Hematopoietic multipotent progenitor cell treated with erythropoietin and hydrocortisone succinate and interleukin-3 and kit ligand, for 17 days (in vitro differentiated cells): ENCODE measurements at regions not wholly inside any gene's neighbourhood (a gene's known extent, or its start where the extent isn't known, plus 50 kb on each side); places are given as distances from the start of the nearest gene placed in this dataset.
"Not testable (repeated sequence)": the region's sequence is repeated elsewhere in the genome, so short reads cannot be mapped to it uniquely, and the experiment has no call there.

Source experiments
- DNase-seq: peaks from one replicate; pipeline ENCODE4 v3.0.0-alpha.2; 2015; ENCODE audit warnings: low spot score

GRCh38 chr14:82720431-82720830 lies 1186.8 kb upstream of the SEL1L start:
- DNase-seq, result no peak

GRCh38 chr14:82720946-82721345 lies 1187.3 kb upstream of the SEL1L start:
- DNase-seq, result no peak

DNA sequence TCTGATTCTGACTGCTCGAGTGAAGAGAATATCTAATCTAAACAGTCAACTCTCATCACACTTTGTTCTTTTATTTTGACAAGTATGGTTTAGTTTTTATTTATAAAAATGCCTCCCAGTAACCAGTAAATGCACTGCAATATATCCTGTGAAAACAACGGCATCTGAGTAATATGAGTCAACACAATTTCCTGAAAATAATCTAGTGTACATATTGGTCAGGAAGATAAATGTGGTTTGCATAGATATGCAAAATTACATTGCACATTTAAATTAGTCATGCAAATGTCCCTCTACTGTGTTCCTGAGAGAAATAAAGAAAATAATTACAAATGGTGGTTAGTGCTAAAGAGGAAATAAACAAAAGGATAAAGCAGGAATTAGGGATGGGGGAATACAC lies 1190.7 kb upstream of the SEL1L start:
- no peak for DNase-seq

DNA sequence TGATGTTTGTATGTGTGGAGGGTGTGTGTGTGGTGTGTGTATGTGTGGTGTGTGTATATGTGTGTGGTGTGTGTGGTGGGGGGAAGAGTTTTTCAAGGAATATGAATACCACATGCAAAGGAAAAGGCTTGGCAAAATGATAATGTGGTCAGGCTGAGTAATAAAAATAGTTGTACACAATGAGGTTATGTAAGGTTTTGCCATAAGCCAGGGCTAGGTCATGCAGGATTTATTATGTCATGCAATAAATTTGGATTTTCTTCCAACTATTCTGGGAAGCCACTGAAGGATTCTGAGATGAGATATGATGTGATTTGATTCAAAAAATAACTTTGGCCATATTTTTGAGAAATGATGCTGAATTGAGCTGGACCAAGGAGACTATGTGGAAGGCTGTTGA lies 1191.6 kb upstream of the SEL1L start:
- no peak for DNase-seq

- no peak for DNase-seq
Observed at GRCh38 chr14:82731526-82731925, 1197.9 kb upstream of the SEL1L start.

- DNase-seq, result no peak
Observed at GRCh38 chr14:82740547-82740946, 1206.9 kb upstream of the SEL1L start.

DNA sequence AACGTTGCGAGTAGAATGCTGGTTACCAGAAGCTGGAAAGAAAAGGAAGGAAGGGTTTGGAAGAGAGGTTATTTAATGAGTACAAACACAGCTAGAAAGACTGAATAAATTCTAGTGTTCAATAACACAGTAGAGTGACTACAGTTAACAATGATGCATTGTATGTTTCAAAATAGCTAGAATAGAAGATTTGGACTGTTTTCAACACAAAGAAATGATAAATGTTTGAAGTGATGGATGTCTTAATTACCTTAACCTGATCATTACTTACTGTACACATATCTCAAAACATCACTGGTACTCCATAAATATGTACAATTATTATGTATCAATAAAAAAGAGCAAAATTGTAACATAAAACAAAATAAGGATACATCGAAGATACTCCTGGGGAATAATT lies 1221.8 kb upstream of the SEL1L start:
- no peak for DNase-seq

DNA sequence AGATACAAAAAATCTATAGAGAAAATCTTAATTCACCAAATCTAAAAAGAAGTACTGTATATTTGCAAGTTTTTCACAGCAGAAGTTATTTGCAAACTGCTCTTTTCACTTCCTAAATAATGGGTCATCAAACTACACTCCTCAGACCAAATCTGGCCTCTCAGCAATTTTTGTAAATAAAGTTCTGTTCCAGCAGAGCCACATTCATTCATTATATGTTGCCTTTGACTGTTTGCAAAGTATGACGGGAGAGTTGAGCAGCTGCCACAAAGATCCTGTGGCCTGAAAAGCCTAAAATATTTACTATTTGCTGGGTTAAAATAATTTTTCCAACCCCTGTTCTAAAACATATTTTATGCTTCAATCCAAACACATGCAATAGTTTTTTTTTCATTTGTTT lies 1222.3 kb upstream of the SEL1L start:
- DNase-seq, result no peak

DNA sequence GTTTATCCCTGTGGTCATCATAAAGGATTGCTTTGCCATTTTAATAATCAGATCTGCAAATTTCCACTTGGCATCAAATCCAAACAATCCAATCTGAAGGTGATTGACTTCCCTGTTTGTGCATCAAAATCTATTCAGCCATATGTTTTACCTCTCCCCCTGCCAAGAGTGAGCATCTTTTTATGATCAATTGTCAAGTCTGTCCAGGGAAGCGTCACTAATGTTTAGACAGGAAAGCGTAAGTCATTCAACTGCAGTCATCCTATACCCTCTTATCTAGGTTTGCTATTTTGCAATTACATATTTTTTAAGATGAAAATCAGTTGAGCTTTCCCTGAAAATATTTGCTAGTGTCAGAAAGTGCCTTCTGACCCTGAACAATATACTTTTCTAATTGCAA lies 1224.1 kb upstream of the SEL1L start:
- DNase-seq, result no peak

DNA sequence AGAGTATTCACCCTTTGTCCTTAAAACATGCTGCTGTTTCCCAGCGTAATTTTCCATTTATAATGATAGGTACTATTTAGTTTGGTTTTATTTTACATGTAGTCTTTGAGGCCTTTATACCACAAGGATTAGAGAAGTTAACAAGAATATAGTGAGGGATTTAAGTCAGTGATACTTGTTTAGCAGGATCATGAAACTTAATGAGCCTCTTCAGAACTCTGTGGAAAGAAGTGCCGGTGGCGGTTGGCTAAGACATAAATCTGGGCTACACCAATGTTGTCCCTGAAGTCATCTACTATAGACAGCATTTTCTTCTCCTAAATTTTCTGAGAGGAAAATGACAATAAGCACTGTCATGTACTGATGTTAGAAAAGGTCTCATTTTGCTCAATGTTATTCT lies 1226.0 kb upstream of the SEL1L start:
- no peak for DNase-seq

DNA sequence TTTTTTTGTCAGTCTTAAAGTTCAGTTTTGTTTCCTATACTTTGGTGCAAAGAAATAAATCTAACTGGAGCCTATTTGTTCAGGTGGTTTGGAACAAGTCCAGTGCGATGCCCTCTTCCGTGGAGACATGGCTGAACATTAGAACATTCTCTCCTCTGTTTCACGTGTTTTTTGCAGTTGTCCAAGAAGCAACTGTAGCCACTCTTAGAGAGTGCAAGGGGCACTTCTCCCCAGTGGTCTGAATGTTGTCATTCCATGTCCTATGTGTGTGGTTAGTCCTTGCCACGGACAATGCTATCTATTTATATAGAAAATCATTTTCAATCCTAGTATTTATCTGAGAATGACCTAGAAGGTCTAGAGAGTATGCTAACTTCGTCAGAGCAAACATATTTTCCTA lies 1232.5 kb upstream of the SEL1L start:
- DNase-seq, result no peak

- no peak for DNase-seq
Observed at GRCh38 chr14:82766996-82767395, 1233.3 kb upstream of the SEL1L start.

GRCh38 chr14:82776958-82777357 lies 1243.3 kb upstream of the SEL1L start:
- no peak for DNase-seq

DNA sequence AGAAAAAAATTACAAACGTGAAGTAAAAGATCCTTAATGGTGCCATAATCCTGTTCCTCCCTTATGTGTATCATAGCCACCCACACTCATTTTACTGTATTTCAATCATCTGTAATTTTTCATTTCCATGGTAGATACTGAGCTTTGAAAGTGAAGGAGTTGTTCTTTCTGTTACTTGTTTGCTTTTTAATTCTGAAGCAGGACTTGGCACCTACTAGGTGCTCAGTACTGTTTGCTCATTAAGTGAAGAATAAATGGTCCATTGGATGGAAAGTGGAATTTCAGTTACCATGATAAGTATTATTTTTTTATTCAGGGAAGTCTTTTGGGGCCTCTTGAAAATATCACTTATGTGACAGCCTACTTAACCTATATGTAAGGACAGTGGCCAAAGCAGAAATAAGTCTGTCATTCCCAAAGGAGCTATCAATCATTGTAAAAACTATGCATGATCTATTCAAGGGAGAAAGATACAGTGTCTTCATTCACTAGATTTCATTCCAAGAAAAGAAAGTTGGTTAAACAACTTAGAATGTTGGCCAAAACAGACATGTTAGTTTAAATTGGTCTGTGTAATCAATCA lies 1244.4 kb upstream of the SEL1L start:
- DNase-seq, result no peak

DNA sequence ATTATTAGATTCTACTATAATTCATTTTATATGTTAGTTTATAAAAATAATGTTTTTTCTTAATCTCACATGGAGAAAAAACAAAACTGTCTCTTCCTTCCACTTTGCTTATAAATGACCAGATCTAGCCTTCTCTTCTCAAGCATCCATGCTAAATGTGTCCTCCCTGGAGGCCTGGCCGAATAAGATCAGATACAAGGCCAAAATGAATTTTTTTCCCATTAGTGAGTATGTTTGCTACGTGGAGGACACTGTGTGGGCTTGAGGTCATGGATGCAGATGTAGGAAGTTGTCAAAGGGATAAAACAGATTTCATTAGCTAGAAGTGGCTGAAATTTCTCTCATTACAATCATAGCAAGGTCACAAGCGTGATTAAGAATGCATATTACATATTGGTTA lies 1244.9 kb upstream of the SEL1L start:
- DNase-seq, result no peak

DNA sequence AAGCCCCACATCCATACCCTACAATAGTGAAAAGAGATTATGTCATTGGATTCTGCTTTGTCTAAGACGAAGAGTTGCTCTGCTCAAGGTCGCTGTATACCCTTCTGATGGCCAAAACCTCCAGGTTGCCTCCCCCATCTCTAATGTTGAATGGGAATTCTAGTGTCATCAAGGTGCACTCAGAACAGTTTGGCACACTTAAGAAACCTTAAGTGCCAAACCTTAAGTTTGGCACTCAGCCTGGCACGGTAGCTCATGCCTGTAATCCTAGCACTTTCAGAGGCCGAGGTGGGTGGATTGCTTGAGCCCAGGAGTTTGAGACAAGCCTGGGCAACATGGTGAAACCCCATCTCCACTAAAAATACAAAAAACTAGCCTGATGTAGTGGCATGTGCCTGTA lies 1245.6 kb upstream of the SEL1L start:
- DNase-seq, result no peak

- DNase-seq, result no peak
Observed at GRCh38 chr14:82785756-82786482, 1252.3 kb upstream of the SEL1L start.

GRCh38 chr14:82786483-82786880 lies 1252.8 kb upstream of the SEL1L start:
- no peak for DNase-seq

GRCh38 chr14:82796086-82796485 lies 1262.4 kb upstream of the SEL1L start:
- no peak for DNase-seq

DNA sequence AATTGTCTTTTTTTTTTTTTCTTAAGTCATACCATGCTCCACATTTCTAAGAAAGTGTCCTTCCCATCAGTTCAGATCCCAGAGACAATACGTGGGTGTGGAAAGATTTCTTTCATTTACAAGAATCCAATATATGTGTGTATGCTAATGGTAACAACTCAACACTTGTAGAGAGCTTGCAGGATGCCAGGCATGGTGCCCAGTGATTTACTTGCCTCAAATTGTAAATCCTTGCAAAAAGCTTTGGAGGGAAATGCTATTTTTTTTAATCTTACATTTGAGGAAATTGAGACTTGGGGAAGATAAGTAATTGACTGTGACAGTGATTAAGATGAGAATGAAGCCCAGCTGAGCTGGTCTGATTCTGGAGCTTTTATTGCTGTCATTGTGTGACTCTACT lies 1264.6 kb upstream of the SEL1L start:
- no peak for DNase-seq

GRCh38 chr14:82805892-82806825 lies 1272.5 kb upstream of the SEL1L start:
- no peak for DNase-seq

DNA sequence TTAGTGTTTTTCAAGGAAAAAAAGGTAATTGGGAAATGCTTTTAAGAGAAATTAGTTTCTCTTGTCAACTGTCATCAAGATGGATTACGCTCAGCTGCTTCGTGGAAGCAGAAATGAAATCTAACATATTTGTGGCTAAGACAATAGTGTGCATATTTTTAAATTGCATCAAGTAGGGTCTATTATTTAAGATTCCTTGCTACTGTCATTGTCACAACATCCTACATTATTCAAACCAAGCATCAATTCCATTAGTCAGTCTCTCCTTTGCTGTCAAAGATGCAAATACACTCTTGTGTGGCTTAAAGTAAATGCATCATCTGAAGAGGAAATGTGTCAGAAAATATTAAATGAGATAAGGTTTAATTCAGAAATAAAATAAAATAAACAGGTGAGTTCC lies 1277.6 kb upstream of the SEL1L start:
- no peak for DNase-seq

DNA sequence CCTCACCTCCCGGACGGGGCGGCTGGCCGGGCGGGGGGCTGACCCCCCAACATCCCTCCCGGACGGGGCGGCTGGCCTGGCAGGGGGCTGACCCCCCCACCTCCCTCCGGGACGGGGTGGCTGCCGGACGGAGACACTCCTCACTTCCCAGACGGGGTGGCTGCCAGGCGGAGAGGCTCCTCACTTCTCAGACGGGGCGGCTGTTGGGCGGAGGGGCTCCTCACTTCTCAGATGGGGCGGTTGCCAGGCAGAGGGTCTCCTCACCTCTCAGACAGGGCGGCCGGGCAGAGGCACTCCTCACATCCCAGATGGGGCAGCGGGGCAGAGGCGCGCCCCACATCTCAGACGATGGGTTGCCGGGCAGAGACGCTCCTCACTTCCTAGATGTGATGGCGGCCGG lies 1280.7 kb upstream of the SEL1L start:
- not testable (repeated sequence) for DNase-seq
